Superior temporal gyrus (tissue), 1 donor: ENCODE measurements at regions not wholly inside any gene's neighbourhood (a gene's known extent, or its start where the extent isn't known, plus 50 kb on each side); places are given as distances from the start of the nearest gene placed in this dataset.
"Not testable (repeated sequence)": the region's sequence is repeated elsewhere in the genome, so short reads cannot be mapped to it uniquely, and the experiment has no call there.

Experiments used
- DNase-seq: peaks from one replicate; pipeline ENCODE4 v3.0.0-alpha.2; 2016; ENCODE audit errors: extremely low spot score

DNA sequence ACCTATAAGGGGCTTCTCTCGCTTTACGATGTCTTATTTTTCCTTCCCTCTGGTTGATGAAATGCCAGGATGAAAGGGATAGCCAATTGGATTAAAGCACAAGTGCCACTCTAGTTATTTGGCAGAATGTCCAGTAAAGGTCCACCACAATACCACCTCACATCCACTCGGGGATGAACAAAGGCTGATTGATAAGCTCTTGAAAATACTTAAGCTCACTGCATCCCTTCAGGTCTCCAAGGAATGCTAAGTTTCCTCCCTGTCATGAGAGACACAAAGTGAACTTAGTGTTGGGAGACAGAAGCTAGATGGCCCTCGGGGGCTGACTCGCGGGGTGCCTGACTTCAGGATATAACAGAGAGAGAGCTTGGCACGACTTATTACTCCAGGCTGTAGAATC lies 185.9 kb upstream of the ZNF644 start:
- not testable (repeated sequence) for DNase-seq

DNA sequence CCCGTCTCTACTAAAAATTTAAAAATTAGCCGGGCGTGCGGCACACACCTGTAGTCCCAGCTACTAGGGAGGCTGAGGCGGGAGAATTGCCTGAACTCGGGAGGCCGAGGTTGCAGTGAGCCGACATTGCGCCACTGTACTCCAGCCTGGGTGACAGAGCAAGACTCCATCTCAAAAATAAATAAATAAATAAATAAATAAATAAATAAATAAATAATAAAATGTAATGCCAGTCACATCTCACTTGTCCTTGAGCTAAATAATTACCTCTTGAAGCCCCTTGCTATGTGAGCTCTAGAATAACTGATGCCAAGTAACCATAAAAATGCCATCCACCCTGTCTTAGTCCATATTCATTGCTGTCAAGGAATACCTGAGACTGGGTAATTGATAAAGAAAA lies 182.3 kb upstream of the ZNF644 start:
- DNase-seq, result not testable (repeated sequence)

DNA sequence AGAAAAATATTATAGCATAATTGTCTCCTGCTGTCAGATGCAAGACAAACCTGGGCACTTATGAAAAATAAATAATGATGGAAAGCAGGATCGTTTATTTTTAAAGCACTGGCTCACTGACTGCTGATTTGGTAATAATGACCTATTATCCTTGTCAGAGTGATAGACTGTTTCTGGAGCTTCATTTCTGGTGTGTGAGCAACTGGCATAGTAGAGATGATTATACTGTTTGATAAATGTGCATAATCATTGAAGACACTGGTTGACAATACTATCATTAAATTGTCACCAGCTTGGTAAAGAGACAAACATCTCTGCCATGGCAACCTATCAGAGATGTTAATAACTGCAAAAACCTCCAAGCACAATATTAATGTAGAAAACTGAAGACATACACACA lies 179.9 kb upstream of the ZNF644 start:
- DNase-seq, result no peak

DNA sequence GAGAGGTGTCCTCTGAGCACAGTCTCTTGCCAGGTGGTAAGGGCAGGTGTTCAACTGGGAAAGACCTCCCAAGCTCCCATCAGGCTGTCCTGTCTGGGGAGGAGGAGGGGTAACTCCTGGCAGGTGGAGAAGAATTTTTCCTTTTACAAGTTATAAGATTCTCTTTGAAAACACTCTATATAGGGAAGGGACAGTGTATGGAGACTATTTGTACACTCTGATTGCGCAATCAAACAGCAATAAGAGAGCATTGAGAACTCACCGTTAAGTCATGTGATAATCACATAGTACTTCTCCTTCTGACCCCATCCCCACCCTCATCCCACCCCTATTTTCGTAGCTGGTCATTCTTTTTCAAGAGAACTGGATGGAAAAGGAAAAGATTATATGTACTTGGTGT lies 179.3 kb upstream of the ZNF644 start:
- no peak for DNase-seq

DNA sequence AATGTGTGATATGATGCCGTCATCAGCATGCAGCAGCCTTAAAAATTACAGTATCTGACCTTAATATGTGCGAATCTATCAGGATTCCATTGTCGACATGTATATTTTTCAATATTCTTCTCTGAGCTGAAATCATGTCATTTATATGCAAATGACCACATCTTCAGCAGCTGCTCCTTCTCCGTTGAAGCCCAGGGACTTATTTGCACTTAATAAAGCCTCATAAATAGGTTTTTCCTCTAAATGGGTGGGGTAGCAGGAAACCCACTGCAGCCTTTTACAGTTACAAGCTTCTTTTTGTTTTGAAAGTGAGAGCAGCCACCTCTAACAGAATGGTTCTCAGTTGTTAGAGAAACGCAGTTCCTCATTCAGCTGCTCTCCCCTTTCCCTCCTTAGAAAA lies 178.8 kb upstream of the ZNF644 start:
- no peak for DNase-seq

DNA sequence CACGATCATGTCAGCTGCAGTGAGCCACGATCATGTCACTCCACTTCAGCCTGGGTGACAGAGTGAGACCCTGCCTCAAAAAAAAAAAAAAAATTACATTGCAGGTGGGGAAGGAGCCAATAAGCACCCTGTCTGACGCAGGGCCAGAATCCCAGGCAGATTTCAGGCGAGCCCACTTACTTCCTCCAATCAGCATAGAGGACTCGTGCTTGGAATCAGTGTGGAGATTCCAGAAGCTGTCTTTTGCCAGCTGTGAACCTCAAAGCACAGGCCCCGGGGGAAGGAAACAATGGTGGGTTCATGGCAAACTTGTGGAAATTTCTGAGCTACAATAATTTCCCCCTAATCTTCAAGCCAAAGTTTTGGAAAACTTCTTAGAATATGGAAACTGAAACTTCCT lies 178.2 kb upstream of the ZNF644 start:
- no peak for DNase-seq

DNA sequence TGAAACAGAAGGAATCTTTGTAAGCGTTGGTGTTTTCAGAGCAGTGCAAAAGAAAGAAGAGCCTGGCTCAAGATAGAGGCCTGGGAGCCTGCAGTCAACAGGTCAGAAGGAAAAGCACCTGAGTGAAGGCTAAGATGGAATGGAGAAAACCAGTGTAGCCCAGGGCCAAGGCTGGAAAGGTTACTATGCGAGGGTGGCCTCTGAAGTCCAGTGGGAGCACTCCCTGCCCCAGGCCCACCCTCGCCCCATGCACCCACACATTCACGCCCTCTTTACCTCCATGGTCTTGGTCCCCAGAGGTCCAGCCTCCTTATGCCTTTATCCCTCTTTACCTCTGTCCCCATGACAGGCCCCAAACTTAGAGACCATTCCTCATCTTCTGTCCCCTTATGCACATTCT lies 169.2 kb upstream of the ZNF644 start:
- DNase-seq, result no peak

DNA sequence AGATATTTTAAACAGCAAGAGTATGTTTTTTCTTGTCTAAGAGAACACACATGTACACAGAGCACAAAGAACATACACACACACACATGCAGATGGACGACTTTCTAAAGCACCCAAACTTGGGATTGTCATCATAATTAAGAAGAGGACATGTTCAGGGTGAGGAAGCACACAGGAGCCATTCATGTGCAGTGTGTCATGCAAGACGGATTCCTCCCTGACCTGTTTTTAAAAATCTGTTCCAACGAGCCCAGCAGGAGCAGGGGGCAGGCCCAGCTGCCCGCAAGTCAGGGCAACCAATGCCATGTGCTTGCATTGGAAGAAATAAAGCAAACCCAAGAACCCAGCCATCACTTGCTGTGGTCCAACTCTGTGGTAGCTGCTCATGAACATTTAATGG lies 167.3 kb upstream of the ZNF644 start:
- no peak for DNase-seq

DNA sequence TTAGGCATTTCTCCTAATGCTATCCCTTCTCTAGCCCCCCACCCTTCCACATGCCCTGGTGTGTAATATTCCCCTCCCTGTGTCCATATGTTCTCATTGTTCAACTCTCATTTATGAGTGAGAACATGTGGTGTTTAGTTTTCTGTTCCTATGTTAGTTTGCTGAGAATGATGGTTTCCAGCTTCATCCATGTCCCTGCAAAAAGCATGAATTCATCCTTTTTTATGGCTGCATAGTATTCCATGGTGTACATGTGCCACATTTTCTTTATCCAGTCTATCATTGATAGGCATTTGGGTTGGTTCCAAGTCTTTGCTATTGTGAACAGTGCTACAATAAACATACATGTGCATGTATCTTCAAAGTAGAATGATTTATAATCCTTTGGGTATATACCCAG lies 161.0 kb upstream of the ZNF644 start:
- DNase-seq, result not testable (repeated sequence)

DNA sequence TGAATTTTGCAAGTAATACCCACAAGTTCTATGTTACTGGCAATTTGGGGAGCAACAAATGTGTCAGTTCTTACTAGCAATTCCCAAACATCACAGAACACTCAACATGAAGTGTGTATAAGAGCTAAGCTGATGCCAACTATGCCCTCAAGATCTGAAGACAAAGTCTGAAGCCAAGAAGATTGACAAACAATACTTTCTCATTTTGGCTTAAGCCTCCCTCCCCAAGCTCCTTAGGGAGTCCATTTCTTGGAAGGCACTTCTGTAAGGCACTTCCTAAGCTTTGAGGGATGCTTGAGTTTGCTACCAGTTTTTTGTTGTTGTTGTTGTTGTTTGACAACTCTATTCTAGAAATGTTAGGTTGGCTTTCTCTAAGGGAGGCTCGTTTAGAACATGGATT lies 154.4 kb upstream of the ZNF644 start:
- no peak for DNase-seq

DNA sequence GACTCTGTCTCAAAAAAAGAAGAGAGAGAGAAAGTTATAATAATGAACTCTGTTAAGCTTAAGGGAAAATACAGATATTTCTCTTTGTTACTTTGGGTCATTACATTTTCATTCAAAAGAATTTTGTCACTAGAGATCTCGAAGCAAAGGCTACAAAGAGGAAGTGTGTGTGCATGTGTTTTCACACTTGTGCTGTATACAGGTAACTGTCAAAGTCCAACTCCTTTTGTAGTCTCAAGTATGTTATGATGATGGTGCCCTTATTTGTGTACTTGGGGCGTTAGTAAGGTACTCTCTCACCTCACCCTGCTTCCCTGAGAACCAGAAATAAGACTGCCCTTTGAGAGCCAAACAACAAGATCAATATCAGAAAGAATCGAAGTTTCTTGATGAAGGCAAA lies 152.9 kb upstream of the ZNF644 start:
- DNase-seq, result no peak

DNA sequence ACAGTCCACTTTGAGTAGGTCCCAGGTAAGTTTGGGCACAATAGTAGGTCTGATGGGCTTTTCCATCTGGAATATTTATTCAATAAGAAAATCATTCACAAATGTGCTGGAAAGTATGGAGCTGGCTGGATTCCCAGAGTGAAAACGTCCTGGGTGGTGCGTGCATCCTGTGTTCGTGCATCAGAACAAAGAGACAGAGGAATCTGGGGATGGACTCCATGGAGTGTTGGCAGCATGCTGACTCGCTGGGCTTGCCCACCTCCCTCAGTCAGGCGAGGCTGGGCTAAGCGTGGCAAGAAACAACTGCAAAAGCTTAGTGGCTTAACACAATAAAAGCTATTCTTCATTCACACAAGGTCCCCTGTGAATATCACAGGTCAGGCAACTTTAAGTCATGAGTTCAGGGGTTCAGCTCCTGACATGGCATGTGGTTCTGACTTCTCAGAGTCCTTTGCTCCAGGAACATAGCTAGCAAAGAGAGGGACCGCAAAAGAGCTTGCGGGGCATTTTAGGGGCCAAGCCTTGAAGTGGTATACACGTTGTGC lies 151.6 kb upstream of the ZNF644 start:
- DNase-seq, result no peak

DNA sequence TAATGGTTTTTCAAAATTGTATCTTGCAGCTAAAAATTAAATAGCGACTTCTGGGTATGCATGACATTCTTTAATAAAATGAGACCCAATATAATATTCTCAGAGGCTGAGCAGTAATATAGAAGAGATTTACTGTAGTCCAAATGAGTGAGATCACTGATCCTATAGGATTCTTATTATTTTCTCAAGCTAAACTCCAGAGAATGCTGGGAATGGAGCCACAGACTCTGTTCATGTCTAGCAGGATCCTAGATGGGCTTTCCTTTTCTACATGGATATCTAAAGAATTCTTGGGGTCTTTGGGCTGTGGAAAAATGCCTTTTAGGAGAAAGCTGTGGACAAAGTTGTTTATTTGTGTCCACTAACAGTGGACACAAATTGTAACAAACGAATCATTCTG lies 150.7 kb upstream of the ZNF644 start:
- DNase-seq, result no peak

DNA sequence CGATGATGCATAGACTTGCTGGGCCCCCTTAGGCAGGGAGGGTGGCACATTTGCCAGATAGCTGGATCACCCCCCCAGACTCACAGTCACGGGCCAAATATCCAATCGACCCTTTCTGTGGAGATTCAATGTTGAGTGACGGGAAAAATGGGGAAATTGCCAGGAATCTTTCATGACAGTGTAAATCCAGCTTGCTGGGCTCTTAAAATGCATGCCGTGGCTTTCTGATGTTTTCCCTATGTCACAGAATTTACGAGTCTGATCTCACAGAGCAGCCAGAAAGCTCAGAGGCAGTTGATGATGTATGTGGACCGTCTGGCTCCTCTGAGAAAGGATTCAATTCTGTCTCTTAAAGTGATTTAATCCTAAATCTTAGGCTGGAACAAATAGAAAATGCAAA lies 150.1 kb upstream of the ZNF644 start:
- no peak for DNase-seq

DNA sequence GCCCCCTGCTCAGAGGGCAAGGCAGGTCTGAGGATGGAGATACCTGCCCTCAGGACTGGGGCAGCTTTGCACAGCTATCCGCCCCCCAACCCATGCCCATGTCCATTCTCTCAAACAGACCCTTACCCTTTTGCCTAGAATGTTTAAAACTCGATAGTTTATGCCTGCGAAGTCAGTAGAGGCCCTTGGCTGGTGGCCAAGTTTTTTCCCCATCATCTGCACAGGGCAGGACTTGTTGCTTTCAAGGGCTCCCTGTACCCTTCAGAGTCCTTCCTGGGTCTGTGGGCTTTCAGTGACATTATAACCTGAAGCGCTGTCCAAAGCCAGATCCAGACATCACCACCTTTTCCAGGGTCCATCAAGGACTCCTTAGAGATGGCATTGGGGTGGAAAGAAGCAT lies 148.7 kb upstream of the ZNF644 start:
- DNase-seq, result no peak

DNA sequence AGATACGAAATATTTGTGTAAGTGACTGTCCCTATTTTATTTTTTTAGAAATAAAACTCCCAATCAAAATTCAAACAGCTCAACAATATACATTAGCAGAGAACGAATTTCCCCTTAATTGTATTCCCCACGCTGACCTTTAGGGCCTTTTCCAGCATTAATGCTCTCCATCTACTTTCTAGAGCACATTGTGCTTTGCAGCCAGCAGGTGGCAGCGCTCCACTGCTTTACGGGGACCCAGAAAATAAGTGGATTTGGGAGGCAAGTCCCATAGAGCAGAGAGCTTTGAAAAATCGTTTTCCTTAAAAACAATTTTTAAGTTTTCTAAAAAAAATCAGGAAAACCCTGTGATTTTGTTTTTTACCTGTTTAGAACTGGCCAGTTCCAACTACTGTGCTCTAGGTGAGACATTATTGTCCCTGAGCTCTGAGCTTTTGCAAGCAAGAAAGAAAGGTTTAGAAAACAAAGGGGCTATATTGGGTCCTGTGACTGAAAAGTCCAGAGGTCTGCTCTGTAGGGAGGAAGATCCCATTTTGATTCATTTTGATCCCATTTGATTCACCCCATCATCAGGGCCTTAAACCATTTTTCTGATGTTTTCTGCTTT lies 144.4 kb upstream of the ZNF644 start:
- peak; percentile 80 for DNase-seq

DNA sequence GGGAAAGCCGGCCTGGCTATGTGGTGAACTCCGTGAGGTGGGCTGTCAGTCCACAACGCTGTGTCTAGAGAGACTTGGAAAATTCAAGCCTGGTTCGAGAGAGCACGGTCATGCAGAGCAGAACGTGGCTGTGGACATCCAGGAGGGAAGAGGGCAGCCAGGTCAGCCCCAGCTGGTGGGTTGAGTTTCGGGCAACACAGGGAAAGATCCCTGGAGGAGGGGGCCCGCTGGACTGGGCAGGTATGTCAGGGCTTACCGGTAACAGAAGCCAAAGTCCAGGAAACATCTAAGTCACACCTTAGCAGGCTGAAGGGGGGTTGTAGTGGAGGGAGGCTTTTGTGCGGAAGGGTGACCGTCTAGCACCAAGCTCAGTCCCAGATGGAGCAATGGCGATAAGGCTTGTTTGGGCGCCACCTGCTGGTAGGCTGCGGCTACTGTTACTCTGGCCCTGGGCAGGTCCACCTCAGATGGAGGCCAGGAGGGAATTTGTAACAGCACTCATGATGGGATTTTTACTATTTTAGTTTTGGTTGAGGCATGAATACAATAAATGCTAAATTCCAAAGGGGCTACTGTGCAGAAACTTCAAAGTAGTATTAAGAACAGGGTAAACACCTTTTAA lies 143.3 kb upstream of the ZNF644 start:
- peak; percentile 87 for DNase-seq

DNA sequence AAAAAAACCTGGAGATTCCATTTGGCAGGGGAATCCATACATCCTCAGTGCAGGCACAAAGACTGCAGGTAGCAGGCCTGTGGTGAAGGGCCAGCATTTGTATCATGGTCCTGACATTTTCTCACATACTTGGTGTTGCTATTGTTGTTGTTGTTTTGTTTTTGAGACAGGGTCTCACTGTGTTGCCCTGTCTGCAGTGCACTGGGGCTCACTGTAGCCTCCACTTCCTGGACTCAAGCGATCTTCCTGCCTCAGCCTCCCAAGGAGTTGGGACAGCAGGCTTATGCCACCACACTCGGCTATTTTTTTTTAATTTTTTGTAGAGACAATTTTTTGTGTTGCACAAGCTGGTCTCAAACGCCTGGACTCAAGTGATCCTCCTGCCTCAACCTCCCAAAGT lies 140.8 kb upstream of the ZNF644 start:
- DNase-seq, result no peak

DNA sequence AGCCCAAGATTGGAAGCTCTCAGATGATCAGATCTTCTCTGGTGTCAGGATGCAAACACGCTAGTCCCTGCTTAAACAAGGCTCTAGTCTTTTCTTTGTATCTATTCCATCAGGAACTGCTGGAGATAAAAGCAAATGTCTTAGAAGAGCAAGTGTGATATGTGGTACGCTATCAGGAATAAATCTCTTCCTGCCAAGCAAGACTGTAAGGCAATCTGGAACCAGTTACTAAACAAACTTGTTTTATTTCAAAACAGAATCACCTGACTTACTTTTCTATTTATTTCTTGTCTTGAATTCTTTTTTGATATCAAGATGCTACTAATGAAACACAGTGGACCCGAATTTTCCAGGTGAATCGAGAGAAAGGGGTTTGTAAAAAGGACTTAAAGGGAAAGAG lies 139.9 kb upstream of the ZNF644 start:
- DNase-seq, result no peak

DNA sequence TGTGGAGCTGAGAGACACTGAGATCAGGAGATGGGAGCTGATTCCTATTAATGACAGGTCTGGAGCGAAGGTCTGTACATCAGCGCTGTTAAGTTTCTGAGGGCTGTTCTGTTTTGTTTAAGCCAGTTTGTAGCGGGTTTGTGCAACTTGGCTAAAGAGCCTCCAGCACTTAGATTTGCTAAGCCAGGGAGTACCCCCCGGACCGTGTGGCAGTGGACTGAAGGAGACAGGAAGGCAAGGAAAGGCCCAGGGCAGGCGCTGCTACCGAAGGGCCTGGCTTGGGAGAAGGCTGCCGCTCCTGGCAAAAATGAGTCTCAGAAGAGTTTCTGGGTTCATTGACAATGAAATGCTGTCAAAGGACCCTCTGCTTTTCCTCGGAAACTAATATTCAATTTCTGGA lies 139.3 kb upstream of the ZNF644 start:
- DNase-seq, result no peak

DNA sequence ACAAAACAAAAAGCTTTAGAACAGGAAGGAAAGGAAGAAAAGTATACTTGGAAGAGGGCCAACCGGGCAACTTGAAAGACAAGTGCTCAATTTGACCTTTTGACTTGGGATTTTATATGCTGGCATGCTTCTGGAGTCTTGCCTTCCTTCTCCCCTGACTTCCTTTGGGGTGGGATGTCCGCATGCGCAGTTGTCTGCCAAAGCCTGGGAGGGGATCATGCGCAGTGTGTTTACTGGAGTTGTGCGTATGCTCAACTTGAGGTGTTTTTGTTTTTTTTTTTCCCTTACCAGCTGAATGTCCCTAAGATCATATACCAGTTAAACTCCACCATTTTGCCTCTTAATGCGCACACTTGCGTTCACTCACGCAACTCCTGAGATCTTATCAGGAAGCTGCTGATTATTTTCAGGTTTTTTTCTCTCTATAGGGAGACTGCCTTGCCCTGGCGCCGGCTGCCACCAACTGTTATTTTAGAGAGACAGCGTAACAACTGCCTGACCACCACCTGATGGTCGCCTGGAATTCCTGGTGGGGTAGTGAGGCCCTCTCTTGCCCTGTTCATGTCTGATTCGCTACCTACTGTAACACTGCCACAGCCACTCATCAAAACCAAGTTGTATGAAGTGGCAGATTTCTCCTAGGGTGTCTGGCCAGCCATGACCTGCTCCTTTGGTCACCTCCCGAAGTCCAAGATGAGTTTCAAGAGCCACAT lies 138.7 kb upstream of the ZNF644 start:
- no peak for DNase-seq

DNA sequence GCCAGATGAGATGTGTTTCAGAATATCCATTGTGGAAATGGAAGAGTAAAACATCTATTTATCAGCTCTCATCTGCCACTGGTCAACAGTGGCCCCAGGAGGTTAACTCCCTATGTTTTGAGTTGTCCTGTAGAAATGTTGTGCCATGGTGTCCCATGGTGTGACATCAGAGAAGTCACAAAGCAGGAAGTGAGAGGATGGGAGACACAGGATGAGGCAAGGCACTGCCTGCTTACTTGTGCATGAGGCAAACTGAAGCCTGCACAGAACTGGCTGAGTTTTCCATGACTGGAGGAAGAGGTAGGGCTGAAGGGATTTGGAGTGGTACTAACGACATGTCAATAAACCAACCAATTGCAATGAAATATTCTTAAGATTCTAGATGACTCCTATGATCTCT lies 131.5 kb upstream of the ZNF644 start:
- no peak for DNase-seq

DNA sequence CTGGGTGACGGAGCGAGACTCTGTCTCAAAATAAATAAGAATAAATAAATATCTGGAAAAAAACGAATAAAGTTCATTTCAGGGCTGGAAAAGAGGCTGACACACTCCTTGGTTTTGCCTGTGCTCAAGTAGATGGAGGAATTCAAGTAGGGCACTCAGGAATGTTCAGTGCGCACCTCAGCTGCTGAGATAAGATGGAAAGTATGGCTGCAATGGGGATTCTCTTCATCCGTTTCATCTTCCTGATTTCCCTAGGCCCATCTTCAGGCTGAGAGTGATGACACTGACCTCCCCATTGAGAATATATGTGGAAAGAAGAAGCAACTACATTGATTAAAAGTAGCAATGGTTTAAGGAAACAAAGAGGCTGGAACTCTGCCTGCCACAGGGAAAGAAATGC lies 130.5 kb upstream of the ZNF644 start:
- DNase-seq, result no peak
